GM18508 (cell line): ENCODE measurements at regions not wholly inside any gene's neighbourhood (a gene's known extent, or its start where the extent isn't known, plus 50 kb on each side); places are given as distances from the start of the nearest gene placed in this dataset.

Experiments
- ATAC-seq: cut with Tn5 transposase; IDR thresholded peaks from one replicate; pipeline ENCODE4 v1.9.1; 2021; ENCODE audit warnings: moderate number of reproducible peaks; ENCODE audit not compliant: insufficient read depth, unreplicated experiment

GRCh38 chrX:109841869-109842579 lies 109.0 kb upstream of the ACSL4 start:
- no peak for ATAC-seq

- ATAC-seq: no peak
Measured at GRCh38 chrX:109842611-109843010, 109.6 kb upstream of the ACSL4 start.

- peak; percentile 49 for ATAC-seq
Measured at GRCh38 chrX:109843963-109844751, 111.1 kb upstream of the ACSL4 start.

- ATAC-seq: no peak
Measured at GRCh38 chrX:109844986-109845385, 111.9 kb upstream of the ACSL4 start.

GRCh38 chrX:109845996-109846395 lies 112.9 kb upstream of the ACSL4 start:
- no peak for ATAC-seq

GRCh38 chrX:109847257-109848187 lies 114.5 kb upstream of the ACSL4 start:
- ATAC-seq: no peak

- ATAC-seq: peak; percentile 40
Measured at GRCh38 chrX:109848461-109849050, 115.5 kb upstream of the ACSL4 start.

- no peak for ATAC-seq
Measured at GRCh38 chrX:109854096-109854495, 121.0 kb upstream of the ACSL4 start.

- no peak for ATAC-seq
Measured at GRCh38 chrX:109855501-109855900, 122.4 kb upstream of the ACSL4 start.

- no peak for ATAC-seq
Measured at GRCh38 chrX:109856974-109857373, 123.9 kb upstream of the ACSL4 start.

- ATAC-seq: no peak
Measured at GRCh38 chrX:109857584-109858228, 124.6 kb upstream of the ACSL4 start.

- ATAC-seq: no peak
Measured at GRCh38 chrX:109858602-109859341, 125.7 kb upstream of the ACSL4 start.

- ATAC-seq: no peak
Measured at GRCh38 chrX:109859651-109860050, 126.6 kb upstream of the ACSL4 start.

- ATAC-seq: no peak
Measured at GRCh38 chrX:109862433-109862832, 129.4 kb upstream of the ACSL4 start.

GRCh38 chrX:109863811-109864210 lies 130.8 kb upstream of the ACSL4 start:
- ATAC-seq: no peak

GRCh38 chrX:109871121-109871888 lies 131.6 kb upstream of the TMEM164 start:
- no peak for ATAC-seq

- ATAC-seq: no peak
Measured at GRCh38 chrX:109872021-109872732, 130.7 kb upstream of the TMEM164 start.

GRCh38 chrX:109873574-109873973 lies 129.3 kb upstream of the TMEM164 start:
- no peak for ATAC-seq
